ENCODE measurements at regions not wholly inside any gene's neighbourhood (a gene's known extent, or its start where the extent isn't known, plus 50 kb on each side); places are given as distances from the start of the nearest gene placed in this dataset.

GRCh38 chr3:18501679-18502343 is 76.7 kb upstream of the SATB1 start:
- no peak for TF ChIP-seq POLR2A (IDR thresholded peaks at IDR 0.05)
- TF ChIP-seq, protein P1, sequence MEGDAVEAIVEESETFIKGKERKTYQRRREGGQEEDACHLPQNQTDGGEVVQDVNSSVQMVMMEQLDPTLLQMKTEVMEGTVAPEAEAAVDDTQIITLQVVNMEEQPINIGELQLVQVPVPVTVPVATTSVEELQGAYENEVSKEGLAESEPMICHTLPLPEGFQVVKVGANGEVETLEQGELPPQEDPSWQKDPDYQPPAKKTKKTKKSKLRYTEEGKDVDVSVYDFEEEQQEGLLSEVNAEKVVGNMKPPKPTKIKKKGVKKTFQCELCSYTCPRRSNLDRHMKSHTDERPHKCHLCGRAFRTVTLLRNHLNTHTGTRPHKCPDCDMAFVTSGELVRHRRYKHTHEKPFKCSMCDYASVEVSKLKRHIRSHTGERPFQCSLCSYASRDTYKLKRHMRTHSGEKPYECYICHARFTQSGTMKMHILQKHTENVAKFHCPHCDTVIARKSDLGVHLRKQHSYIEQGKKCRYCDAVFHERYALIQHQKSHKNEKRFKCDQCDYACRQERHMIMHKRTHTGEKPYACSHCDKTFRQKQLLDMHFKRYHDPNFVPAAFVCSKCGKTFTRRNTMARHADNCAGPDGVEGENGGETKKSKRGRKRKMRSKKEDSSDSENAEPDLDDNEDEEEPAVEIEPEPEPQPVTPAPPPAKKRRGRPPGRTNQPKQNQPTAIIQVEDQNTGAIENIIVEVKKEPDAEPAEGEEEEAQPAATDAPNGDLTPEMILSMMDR (IDR thresholded peaks at IDR 0.05): no peak
- no peak for TF ChIP-seq POLR2AphosphoS5 (IDR thresholded peaks at IDR 0.05; ENCODE audit: insufficient read depth in 1 of 2, low read depth in 1 of 2)

Data from vagina (tissue), 2 donors.